Chondrocyte (in vitro differentiated cells): ENCODE measurements at regions not wholly inside any gene's neighbourhood (a gene's known extent, or its start where the extent isn't known, plus 50 kb on each side); places are given as distances from the start of the nearest gene placed in this dataset.

Experiments
- DNase-seq: peaks from one replicate; pipeline ENCODE4 v3.0.0; 2021; ENCODE audit warnings: mixed read lengths, low spot score
- H3K27ac Mint-ChIP-seq: one replicate; pipeline ENCODE4 v1.8.0; 2021; ENCODE audit warnings: mild to moderate bottlenecking, moderate library complexity, mixed read lengths; ENCODE audit not compliant: unreplicated experiment
- H3K27me3 Mint-ChIP-seq: 2 replicates; pipeline ENCODE4 v1.8.0; 2021; ENCODE audit warnings: low read depth, mixed read lengths
- H3K36me3 Mint-ChIP-seq: 2 replicates; pipeline ENCODE4 v1.8.0; 2021; ENCODE audit warnings: low read depth, mixed read lengths
- H3K4me1 Mint-ChIP-seq: 2 replicates; pipeline ENCODE4 v1.8.0; 2021; ENCODE audit warnings: low read depth, mild to moderate bottlenecking, mixed read lengths
- H3K4me3 Mint-ChIP-seq: one replicate; pipeline ENCODE4 v1.8.0; 2021; ENCODE audit warnings: mild to moderate bottlenecking, moderate library complexity, mixed read lengths; ENCODE audit not compliant: unreplicated experiment
- H3K9me3 Mint-ChIP-seq: 2 replicates; pipeline ENCODE4 v1.8.0; 2021; ENCODE audit warnings: low read depth, mixed read lengths
- CTCF ChIP-seq: fragments of 200-600 bp; sonication (generic); IDR thresholded peaks from 2 replicates; pipeline ENCODE4 v1.5.0; 2021; ENCODE audit warnings: antibody characterized with exemption, mild to moderate bottlenecking, moderate library complexity

- Mint-ChIP-seq H3K27me3 (peaks cover 27% of the 10 kb centered on the region), H3K36me3 (no peaks in the 10 kb centered on the region), H3K4me1 (no peaks in the 10 kb centered on the region), H3K27ac (no peak overlapping the region), H3K9me3 (peaks cover 4% of the 10 kb centered on the region), H3K4me3 (no peak overlapping the region)
- DNase-seq, result no peak
- no peak for TF ChIP-seq CTCF
Measured at GRCh38 chr2:212638694-212639093, 100.1 kb upstream of the ERBB4 start.

GRCh38 chr2:212628586-212628985, 90.0 kb upstream of the ERBB4 start:
- no peak for TF ChIP-seq CTCF
- Mint-ChIP-seq H3K36me3 (no peaks in the 10 kb centered on the region), H3K27ac (no peak overlapping the region), H3K27me3 (peaks cover 2% of the 10 kb centered on the region), H3K9me3 (peaks cover 7% of the 10 kb centered on the region), H3K4me3 (no peak overlapping the region), H3K4me1 (no peaks in the 10 kb centered on the region)
- DNase-seq, result no peak

DNA sequence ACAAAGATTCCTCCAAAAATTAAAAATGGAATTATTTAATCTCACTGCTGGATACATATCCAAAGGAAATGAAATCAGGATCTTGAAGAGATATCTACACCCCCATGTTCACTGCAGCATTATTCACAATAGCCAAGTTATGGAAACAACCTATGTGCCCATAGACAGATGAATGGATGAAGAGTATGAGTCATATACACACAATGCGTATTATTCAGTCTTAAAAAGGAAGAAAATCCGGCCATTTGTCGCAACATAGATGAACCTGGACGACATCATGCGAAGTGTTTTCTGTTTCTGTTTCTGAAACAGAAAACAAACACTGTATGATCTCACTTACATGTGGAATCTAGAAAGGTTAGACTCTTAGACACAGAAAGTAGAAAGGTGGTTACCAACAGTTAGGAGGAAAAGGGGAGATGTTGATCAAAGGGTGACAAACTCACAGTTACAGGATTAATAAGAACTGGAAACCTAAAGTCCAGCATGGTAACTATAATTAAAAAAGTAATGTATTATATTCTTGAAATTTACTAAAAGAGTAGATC, 87.8 kb upstream of the ERBB4 start:
- Mint-ChIP-seq H3K9me3 (peaks cover 14% of the 10 kb centered on the region), H3K27me3 (peaks cover 5% of the 10 kb centered on the region), H3K27ac (no peak overlapping the region), H3K36me3 (peaks cover 1% of the 10 kb centered on the region), H3K4me3 (no peak overlapping the region), H3K4me1 (no peaks in the 10 kb centered on the region)
- TF ChIP-seq CTCF, result no peak
- no peak for DNase-seq

DNA sequence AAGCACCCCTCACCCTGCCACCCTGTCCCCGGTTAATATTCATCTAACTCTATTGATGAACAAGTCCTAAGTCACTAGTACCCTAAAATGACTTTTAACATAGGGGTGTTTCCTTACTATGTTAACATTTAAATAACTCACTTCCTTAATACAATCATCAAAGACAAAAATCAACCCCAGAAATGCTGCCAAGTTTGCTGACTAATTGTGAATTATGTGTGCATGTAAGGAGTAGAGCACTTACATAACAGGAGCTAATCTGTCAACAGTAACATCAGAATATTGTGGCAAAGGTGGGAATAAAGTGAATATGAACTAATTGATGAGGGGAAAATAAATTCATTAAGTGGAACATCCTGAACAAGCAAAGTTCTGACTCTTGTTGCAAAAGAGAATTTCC, 81.4 kb upstream of the ERBB4 start:
- TF ChIP-seq CTCF, result no peak
- Mint-ChIP-seq H3K27ac (no peak overlapping the region), H3K36me3 (peaks cover 1% of the 10 kb centered on the region), H3K9me3 (peaks cover 10% of the 10 kb centered on the region), H3K4me1 (no peaks in the 10 kb centered on the region), H3K4me3 (no peak overlapping the region), H3K27me3 (peaks cover 11% of the 10 kb centered on the region)
- no peak for DNase-seq

DNA sequence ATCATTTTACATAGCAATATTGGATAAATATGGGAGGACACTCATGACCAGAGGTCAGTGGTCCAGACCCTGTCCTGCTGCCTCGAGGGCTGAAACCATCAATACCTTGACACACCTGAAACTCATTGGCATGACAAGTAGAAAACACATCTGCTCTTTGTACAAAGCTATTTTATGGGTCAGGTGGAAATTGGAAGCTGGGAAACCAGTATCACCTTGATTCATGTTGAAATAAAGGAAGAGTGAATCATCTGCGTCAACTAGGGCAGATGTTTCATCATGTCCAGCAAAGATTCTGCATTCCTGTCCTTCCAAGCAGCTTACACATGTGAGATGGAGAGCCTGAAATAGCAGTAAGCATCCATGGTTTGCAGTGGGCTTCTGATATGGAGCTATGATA, 80.0 kb upstream of the ERBB4 start:
- H3K9me3 Mint-ChIP-seq, result peaks cover 10% of the 10 kb centered on the region
- H3K4me1 Mint-ChIP-seq, result no peaks in the 10 kb centered on the region
- H3K27me3 Mint-ChIP-seq, result peaks cover 11% of the 10 kb centered on the region
- no peak overlapping the region for H3K27ac Mint-ChIP-seq
- no peak for TF ChIP-seq CTCF
- no peak for DNase-seq
- H3K36me3 Mint-ChIP-seq, result peaks cover 1% of the 10 kb centered on the region
- H3K4me3 Mint-ChIP-seq, result no peak overlapping the region
